GM12872 (cell line): ENCODE measurements at regions not wholly inside any gene's neighbourhood (a gene's known extent, or its start where the extent isn't known, plus 50 kb on each side); places are given as distances from the start of the nearest gene placed in this dataset.

ENCODE experiments used
- TF ChIP-seq, protein P1 (sequence below): IDR thresholded peaks from 3 replicates; pipeline ENCODE4 v1.5.1; 2011; ENCODE audit warnings: low read depth, mild to moderate bottlenecking, low read length, moderate library complexity; ENCODE audit not compliant: insufficient read depth

DNA sequence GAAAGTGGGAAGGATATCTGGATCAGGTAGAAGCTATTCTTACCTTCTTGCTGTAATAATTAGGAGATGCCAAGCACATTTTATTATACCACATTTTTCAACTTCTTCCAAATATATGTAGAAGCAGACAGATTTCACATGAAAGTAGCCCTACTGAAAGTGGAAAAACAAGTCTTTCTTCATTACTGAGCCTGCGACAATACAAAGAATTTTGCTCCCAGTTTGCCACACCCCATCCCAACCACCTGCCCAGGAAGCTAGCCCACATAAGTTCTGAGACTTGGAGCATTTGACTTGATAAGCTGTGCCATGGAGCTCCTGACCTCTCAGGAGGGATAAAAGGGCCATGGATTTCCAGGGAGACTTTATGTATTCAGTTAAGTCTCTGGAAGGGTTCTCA is 249.1 kb upstream of the ADCY2 start:
- TF ChIP-seq, protein P1, sequence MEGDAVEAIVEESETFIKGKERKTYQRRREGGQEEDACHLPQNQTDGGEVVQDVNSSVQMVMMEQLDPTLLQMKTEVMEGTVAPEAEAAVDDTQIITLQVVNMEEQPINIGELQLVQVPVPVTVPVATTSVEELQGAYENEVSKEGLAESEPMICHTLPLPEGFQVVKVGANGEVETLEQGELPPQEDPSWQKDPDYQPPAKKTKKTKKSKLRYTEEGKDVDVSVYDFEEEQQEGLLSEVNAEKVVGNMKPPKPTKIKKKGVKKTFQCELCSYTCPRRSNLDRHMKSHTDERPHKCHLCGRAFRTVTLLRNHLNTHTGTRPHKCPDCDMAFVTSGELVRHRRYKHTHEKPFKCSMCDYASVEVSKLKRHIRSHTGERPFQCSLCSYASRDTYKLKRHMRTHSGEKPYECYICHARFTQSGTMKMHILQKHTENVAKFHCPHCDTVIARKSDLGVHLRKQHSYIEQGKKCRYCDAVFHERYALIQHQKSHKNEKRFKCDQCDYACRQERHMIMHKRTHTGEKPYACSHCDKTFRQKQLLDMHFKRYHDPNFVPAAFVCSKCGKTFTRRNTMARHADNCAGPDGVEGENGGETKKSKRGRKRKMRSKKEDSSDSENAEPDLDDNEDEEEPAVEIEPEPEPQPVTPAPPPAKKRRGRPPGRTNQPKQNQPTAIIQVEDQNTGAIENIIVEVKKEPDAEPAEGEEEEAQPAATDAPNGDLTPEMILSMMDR = no peak

DNA sequence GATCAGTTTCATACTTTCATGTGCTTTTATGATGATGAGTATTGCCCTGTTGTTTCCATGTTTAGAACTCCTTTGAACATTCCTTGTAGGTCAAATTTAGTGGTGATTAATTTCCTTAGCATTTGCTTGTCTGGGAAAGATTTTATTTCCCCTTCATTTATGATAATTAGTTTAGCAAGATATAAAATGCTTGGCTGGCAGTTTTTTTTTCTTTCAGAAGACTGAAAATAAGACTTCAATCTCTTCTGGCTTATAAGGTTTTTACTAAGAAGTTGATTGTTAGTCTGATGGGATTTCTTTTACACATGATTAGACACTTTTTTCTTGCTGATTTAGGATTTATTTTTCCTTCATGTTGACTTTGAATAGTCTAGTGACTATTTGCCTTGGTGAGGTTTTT is 238.9 kb upstream of the ADCY2 start:
- TF ChIP-seq, protein P1 = no peak

DNA sequence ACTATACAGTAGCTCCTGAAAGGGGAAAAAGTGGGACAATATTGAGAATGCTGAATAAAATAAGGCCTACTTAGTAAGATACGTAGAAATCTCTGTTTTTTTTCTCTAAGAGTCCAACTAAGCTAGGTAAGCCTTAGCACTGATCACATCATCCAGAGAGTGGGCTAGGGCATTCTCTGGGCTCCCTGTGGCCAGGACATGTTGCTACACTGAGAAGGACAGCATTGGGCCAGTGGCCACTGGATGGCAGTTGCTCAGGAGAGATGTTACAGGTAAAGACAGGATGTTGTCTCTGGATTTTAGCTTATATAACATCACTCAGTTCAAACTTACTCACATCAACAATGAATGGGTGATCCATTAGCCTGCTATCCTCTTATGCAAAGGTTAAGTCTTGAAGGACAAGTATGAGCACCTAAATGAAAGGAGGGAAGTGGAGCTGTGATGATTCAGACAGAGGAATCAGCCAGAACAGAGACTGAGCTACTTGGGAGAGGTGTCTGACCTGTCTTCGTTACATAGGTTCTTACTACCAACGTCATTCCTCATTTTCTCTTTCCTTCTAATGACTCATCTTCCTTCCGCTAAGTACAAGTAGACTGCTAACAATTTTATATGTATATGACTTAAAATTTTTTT is 226.6 kb upstream of the ADCY2 start:
- TF ChIP-seq, protein P1 = no peak

DNA sequence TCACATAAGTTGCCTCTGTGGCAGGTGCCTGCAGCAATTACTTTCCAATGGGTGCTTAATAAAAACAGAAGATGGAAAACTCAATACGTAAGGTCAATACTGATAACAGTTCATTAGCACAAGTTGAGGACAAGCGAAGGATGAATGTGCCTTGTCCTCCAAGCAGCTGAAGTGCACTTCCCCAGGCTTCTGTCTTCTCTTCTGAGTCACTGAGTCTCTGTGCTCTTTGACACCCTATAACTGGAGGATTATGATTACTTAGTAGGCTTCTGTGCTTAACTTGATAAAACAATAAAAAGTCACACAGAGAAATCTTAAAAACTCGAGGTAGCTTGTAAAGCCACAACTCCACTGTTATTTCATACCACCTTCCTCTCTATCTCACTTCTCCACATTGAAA is 216.6 kb upstream of the ADCY2 start:
- TF ChIP-seq, protein P1 = no peak

DNA sequence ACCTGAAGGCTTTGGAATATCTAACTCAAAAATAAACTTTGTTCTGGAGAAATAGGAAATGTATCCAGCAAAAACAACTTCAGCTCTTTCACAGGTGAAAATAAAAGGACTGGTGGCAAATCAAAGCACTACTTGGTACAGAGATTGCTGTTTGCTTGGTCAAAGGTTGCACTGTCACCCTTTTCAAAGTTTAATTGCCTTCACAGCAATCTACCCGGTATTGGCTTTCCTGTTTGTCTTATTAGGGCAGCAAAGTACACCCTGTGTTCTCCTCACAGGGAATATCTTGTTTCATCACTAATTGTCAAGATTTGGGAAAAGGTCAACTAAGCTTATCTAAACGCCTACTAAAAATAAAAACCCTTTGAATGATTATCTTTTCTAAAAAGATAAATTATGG is 214.1 kb upstream of the ADCY2 start:
- TF ChIP-seq, protein P1 = no peak

DNA sequence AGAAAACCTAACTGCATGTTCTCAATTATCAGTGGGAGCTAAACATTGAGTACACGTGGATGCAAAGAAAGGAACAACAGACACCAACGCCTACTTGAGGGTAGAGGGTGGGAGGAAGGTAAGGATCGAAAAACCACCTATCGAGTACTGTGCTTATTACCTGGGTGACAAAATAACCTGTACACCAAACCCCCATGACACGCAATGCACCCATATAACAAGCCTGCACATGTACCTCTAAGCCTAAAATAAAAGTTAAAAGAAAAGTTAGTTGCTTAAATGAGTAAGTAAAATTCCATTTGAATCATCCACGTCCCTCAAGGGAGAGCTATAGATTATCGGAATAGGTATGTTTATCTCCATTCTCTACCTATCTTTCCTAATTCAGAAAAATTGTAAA is 210.2 kb upstream of the ADCY2 start:
- TF ChIP-seq, protein P1 = no peak

DNA sequence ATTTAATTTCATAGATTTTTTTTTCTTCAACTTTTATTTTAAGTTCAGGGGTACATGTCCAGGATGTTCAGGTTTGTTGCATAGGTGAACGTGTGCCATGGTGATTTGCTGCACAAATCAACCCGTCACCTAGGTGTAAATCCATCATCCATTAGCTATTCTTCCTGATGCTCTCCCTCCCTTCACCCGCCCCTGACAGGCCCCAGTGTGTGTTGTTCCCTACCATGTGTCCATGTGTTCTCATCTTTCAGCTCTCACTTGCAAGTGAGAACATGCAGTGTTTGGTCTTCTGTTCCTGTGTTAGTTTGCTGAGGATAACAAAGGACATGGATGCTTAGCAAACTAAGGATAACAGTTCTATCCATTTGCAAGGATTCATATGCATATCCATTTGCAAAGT is 209.1 kb upstream of the ADCY2 start:
- TF ChIP-seq, protein P1 = no peak
